Erythroblast (primary cell): ENCODE measurements at regions not wholly inside any gene's neighbourhood (a gene's known extent, or its start where the extent isn't known, plus 50 kb on each side); places are given as distances from the start of the nearest gene placed in this dataset.

Source experiments
- GATA1 ChIP-seq: IDR thresholded peaks from 2 replicates; pipeline ENCODE4 v1.6.1; 2011; ENCODE audit warnings: low read depth, mild to moderate bottlenecking, control low read depth, low read length, moderate library complexity
- POLR2A ChIP-seq: IDR thresholded peaks from 2 replicates; pipeline ENCODE4 v1.6.1; 2011; ENCODE audit warnings: mild to moderate bottlenecking, low read length

GRCh38 chr17:33598797-33599196 is 305.7 kb upstream of the ASIC2 start:
- no peak for TF ChIP-seq POLR2A
- no peak for TF ChIP-seq GATA1
